Testis (tissue), 2 donors: ENCODE measurements at regions not wholly inside any gene's neighbourhood (a gene's known extent, or its start where the extent isn't known, plus 50 kb on each side); places are given as distances from the start of the nearest gene placed in this dataset.

ENCODE experiments used
- DNase-seq: peaks from one replicate; pipeline ENCODE4 v3.0.0-alpha.2; 2019
- H3K27ac ChIP-seq, 2 donors: fragments of 200-600 bp; sonication (generic); one replicate each; pipeline ENCODE4 v1.5.1; 2019
- H3K27me3 ChIP-seq: fragments of 200-600 bp; sonication (generic); one replicate; pipeline ENCODE4 v1.5.1; 2019
- H3K36me3 ChIP-seq: fragments of 200-600 bp; sonication (generic); one replicate; pipeline ENCODE4 v1.5.1; 2017; ENCODE audit warnings: low read depth; ENCODE audit errors: missing control alignments
- H3K4me1 ChIP-seq: fragments of 200-600 bp; sonication (generic); one replicate; pipeline ENCODE4 v1.5.1; 2019
- H3K4me3 ChIP-seq, 2 donors: fragments of 200-600 bp; sonication (generic); one replicate each; pipeline ENCODE4 v1.5.1; 2017 to 2019
- H3K9me3 ChIP-seq: fragments of 200-600 bp; sonication (generic); one replicate; pipeline ENCODE4 v1.5.1; 2017
- POLR2A ChIP-seq: fragments of 450-650 bp; IDR thresholded peaks from one replicate; pipeline ENCODE4 v1.6.1; 2017; ENCODE audit warnings: antibody characterized with exemption, mild to moderate bottlenecking, moderate library complexity
- WGBS, 2 donors: methylation state at CpG; one replicate each; pipeline ENCODE4 v1.1.5; 2018; 5-methylcytosine and 5-hydroxymethylcytosine counted together
- intact Hi-C: fragments of 100-400 bp; cut with DNase I; formaldehyde crosslinking; loops from one replicate; pipeline ENCODE4 v1.15.1; 2023; ENCODE audit warnings: low total_unique reads
- TF ChIP-seq, protein P1 (sequence below), 3 experiments: fragments of 450-650 bp in 2 of 3; fragments of 200-600 bp in 1 of 3; sonication (generic) in 1 of 3; IDR thresholded peaks; one replicate each; pipeline ENCODE4 v1.5.1; 2016 to 2019; ENCODE audit warnings: antibody characterized with exemption in 3 of 3, mild to moderate bottlenecking in 2 of 3, moderate library complexity in 1 of 3

DNA sequence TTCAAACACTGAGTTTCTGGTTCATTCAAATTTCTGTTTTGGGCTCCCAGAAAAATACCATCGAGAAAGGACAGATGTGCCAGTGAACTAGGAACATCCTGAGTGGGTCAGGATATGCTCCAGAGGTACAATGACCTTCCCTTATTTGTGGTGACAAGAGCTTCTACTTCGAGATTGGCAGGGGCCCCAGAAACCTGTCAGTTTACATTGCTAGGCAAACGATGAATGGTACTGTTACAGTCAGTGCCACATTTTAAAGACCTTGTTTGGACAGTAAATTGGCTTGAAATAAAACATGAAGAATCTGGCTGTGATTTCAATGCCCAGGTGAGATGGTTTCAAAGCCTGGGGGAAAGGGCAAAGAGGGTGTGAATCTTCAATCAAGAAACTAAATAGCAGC, 454.5 kb upstream of the ID4 start:
- no peaks in the 10 kb centered on the region for H3K9me3 ChIP-seq
- no peak for TF ChIP-seq POLR2A
- intact Hi-C loops = no loop called here
- H3K27ac ChIP-seq = no peak overlapping the region
- no peak for DNase-seq
- H3K4me1 ChIP-seq = no peaks in the 10 kb centered on the region
- H3K36me3 ChIP-seq = no peaks in the 10 kb centered on the region
- H3K27me3 ChIP-seq = no peaks in the 10 kb centered on the region
- 71 to 81% methylated on average over 3 of the region's 3 CpGs for WGBS, 2 donors
- H3K4me3 ChIP-seq = no peak overlapping the region

DNA sequence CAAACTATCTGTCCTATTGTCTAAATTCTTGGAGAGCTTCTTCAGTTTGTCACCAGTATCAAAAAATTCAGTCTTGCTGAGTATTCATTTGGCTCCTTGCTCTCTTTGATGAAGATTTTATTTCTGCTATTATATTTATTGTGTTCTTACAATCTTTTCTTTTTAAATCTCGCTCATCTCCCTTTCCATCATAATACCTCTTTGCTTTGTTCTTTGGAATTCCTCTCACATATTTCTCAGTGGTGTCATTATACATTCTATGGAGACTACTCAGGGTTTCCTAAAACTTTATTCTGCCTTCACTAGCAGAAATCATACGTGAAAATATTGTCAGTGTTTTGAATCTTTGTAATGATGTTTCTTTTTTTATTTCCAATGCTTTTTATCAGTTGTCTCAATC, 445.2 kb upstream of the ID4 start:
- H3K27ac ChIP-seq = no peak overlapping the region
- TF ChIP-seq, protein P1, sequence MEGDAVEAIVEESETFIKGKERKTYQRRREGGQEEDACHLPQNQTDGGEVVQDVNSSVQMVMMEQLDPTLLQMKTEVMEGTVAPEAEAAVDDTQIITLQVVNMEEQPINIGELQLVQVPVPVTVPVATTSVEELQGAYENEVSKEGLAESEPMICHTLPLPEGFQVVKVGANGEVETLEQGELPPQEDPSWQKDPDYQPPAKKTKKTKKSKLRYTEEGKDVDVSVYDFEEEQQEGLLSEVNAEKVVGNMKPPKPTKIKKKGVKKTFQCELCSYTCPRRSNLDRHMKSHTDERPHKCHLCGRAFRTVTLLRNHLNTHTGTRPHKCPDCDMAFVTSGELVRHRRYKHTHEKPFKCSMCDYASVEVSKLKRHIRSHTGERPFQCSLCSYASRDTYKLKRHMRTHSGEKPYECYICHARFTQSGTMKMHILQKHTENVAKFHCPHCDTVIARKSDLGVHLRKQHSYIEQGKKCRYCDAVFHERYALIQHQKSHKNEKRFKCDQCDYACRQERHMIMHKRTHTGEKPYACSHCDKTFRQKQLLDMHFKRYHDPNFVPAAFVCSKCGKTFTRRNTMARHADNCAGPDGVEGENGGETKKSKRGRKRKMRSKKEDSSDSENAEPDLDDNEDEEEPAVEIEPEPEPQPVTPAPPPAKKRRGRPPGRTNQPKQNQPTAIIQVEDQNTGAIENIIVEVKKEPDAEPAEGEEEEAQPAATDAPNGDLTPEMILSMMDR (IDR thresholded peaks at IDR 0.05) = no peak
- no peak for TF ChIP-seq POLR2A
- no peaks in the 10 kb centered on the region for H3K27me3 ChIP-seq
- 70 to 74% methylated on average over 2 of the region's 2 CpGs for WGBS, 2 donors
- H3K4me1 ChIP-seq = no peaks in the 10 kb centered on the region
- intact Hi-C loops = no loop called here
- no peak overlapping the region for H3K4me3 ChIP-seq
- no peaks in the 10 kb centered on the region for H3K9me3 ChIP-seq
- DNase-seq = no peak
- no peaks in the 10 kb centered on the region for H3K36me3 ChIP-seq

- H3K36me3 ChIP-seq = no peaks in the 10 kb centered on the region
- WGBS, 2 donors = 87 to 91% methylated on average over 3 of the region's 3 CpGs
- intact Hi-C loops = no loop called here
Observed at GRCh38 chr6:19394051-19394450, 443.1 kb upstream of the ID4 start.

DNA sequence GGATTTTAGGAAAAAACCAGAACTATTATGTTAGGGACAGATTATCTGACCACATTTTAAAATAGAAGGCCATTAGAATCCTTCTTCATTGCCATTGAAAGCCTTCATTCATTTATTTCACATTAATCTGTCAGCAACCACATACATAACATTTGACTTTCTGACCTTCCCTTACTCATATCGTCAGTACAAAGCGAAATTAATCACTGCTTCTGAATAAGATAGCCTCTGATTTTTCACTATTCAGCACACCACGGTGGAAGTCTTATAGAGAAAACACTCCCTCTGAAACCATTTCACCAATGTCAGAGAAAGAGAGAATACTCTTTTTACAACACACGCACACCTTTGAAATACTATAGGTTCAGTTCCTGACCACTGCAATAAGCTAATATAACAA, 442.5 kb upstream of the ID4 start:
- 56 to 65% methylated on average over 4 of the region's 4 CpGs for WGBS, 2 donors
- no peaks in the 10 kb centered on the region for H3K4me1 ChIP-seq
- no peaks in the 10 kb centered on the region for H3K9me3 ChIP-seq
- H3K4me3 ChIP-seq = no peak overlapping the region
- no peaks in the 10 kb centered on the region for H3K27me3 ChIP-seq
- H3K36me3 ChIP-seq = no peaks in the 10 kb centered on the region
- DNase-seq = no peak
- no peak overlapping the region for H3K27ac ChIP-seq
- TF ChIP-seq, protein P1 (IDR thresholded peaks at IDR 0.05) = no peak
- no peak for TF ChIP-seq POLR2A
- intact Hi-C loops = no loop called here

More at GRCh38 chr6:19394051-19394450, 443.1 kb upstream of the ID4 start:
- TF ChIP-seq, protein P1 (IDR thresholded peaks at IDR 0.05) = no peak
- no peak for TF ChIP-seq POLR2A
- DNase-seq = no peak
- Histone ChIP-seq H3K4me1 (no peaks in the 10 kb centered on the region), H3K9me3 (no peaks in the 10 kb centered on the region), H3K27me3 (no peaks in the 10 kb centered on the region), H3K4me3 (no peak overlapping the region), H3K27ac (no peak overlapping the region)

GRCh38 chr6:19395316-19395715, 441.9 kb upstream of the ID4 start:
- intact Hi-C loops = no loop called here
- H3K4me3 ChIP-seq = no peak overlapping the region
- no peaks in the 10 kb centered on the region for H3K4me1 ChIP-seq
- TF ChIP-seq, protein P1 (IDR thresholded peaks at IDR 0.05) = no peak
- TF ChIP-seq POLR2A = no peak
- no peak overlapping the region for H3K27ac ChIP-seq
- H3K36me3 ChIP-seq = no peaks in the 10 kb centered on the region
- no peaks in the 10 kb centered on the region for H3K27me3 ChIP-seq
- no peaks in the 10 kb centered on the region for H3K9me3 ChIP-seq
- no peak for DNase-seq
